ENCODE measurements at regions not wholly inside any gene's neighbourhood (a gene's known extent, or its start where the extent isn't known, plus 50 kb on each side); places are given as distances from the start of the nearest gene placed in this dataset.
"Not testable (repeated sequence)": the region's sequence is repeated elsewhere in the genome, so short reads cannot be mapped to it uniquely, and the experiment has no call there.

- TF ChIP-seq, protein P1, sequence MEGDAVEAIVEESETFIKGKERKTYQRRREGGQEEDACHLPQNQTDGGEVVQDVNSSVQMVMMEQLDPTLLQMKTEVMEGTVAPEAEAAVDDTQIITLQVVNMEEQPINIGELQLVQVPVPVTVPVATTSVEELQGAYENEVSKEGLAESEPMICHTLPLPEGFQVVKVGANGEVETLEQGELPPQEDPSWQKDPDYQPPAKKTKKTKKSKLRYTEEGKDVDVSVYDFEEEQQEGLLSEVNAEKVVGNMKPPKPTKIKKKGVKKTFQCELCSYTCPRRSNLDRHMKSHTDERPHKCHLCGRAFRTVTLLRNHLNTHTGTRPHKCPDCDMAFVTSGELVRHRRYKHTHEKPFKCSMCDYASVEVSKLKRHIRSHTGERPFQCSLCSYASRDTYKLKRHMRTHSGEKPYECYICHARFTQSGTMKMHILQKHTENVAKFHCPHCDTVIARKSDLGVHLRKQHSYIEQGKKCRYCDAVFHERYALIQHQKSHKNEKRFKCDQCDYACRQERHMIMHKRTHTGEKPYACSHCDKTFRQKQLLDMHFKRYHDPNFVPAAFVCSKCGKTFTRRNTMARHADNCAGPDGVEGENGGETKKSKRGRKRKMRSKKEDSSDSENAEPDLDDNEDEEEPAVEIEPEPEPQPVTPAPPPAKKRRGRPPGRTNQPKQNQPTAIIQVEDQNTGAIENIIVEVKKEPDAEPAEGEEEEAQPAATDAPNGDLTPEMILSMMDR (conservative IDR thresholded peaks at IDR 0.05; ENCODE audit: low read depth, low read length), result not testable (repeated sequence)
- not testable (repeated sequence) for TF ChIP-seq POLR2A (IDR thresholded peaks at IDR 0.05; ENCODE audit: low read depth, low read length); RCOR1 (IDR thresholded peaks at IDR 0.05; ENCODE audit: insufficient replicate concordance, low read length); CEBPB (IDR thresholded peaks at IDR 0.05; ENCODE audit: low read depth, low read length); SMC3 (IDR thresholded peaks at IDR 0.05; ENCODE audit: low read depth, low read length); MAFK (IDR thresholded peaks at IDR 0.05; ENCODE audit: low read depth, low read length); ELK1 (IDR thresholded peaks at IDR 0.05; ENCODE audit: borderline replicate concordance, low read depth, low read length); NFE2L2 (IDR thresholded peaks at IDR 0.05; ENCODE audit: low read depth, low read length); RAD21 (IDR thresholded peaks at IDR 0.05; ENCODE audit: low read length); FOS (IDR thresholded peaks at IDR 0.05; ENCODE audit: low read depth, low read length); MXI1 (IDR thresholded peaks at IDR 0.05; ENCODE audit: borderline replicate concordance, low read depth, low read length)
Observed at GRCh38 chr10:35973912-35974591, 332.0 kb upstream of the FZD8 start.

Data from IMR-90 (cell line).